H1 (cell line): ENCODE measurements at regions not wholly inside any gene's neighbourhood (a gene's known extent, or its start where the extent isn't known, plus 50 kb on each side); places are given as distances from the start of the nearest gene placed in this dataset.

Source experiments
- CHD7 ChIP-seq: fragments of 300-600 bp; sonication (generic); IDR thresholded peaks from 2 replicates; pipeline ENCODE4 v1.7.1; 2012; ENCODE audit warnings: low read length, moderate library complexity, mild to moderate bottlenecking, inconsistent platforms; ENCODE audit not compliant: insufficient replicate concordance
- CTCF ChIP-seq, 3 experiments: IDR thresholded peaks; 1 replicate in 2 of 3; 2 replicates in 1 of 3; pipeline versions ENCODE4 v1.5.1 to v1.6.1; 2011; ENCODE audit warnings: low read length in 3 of 3, mild to moderate bottlenecking in 3 of 3, inconsistent platforms in 2 of 3, low read depth in 1 of 3, moderate library complexity in 1 of 3; ENCODE audit not compliant: insufficient read depth in 1 of 3; ENCODE audit errors: control extremely low read depth in 1 of 3
- EP300 ChIP-seq, 2 experiments: IDR thresholded peaks; 1 replicate in 1 of 2; 2 replicates in 1 of 2; pipeline ENCODE4 v1.6.1; 2011 to 2012; ENCODE audit warnings: low read depth in 2 of 2, low read length in 2 of 2, mild to moderate bottlenecking in 2 of 2, borderline replicate concordance in 1 of 2, inconsistent platforms in 1 of 2, moderate library complexity in 1 of 2
- GABPA ChIP-seq: IDR thresholded peaks from 2 replicates; pipeline ENCODE4 v1.6.1; 2011; ENCODE audit warnings: mild to moderate bottlenecking, low read length, moderate library complexity, borderline replicate concordance; ENCODE audit not compliant: insufficient read depth
- JUN ChIP-seq: IDR thresholded peaks from 2 replicates; pipeline ENCODE4 v1.6.1; 2011; ENCODE audit warnings: low read depth, mild to moderate bottlenecking, improper control_type of control experiment, low read length
- MAX ChIP-seq: IDR thresholded peaks from 2 replicates; pipeline ENCODE4 v1.6.1; 2012; ENCODE audit warnings: inconsistent platforms
- NRF1 ChIP-seq: IDR thresholded peaks from 2 replicates; pipeline ENCODE4 v1.6.1; 2011; ENCODE audit warnings: mild to moderate bottlenecking, low read depth, low read length, improper control_type of control experiment
- POLR2A ChIP-seq, 2 experiments: IDR thresholded peaks; 1 replicate in 1 of 2; 2 replicates in 1 of 2; pipeline ENCODE4 v1.6.1; 2011; ENCODE audit warnings: low read depth in 2 of 2, low read length in 2 of 2, mild to moderate bottlenecking in 2 of 2; ENCODE audit errors: control extremely low read depth in 1 of 2
- POLR2AphosphoS5 ChIP-seq: IDR thresholded peaks from 2 replicates; pipeline ENCODE4 v1.6.1; 2011; ENCODE audit warnings: low read depth, low read length
- RAD21 ChIP-seq, 2 experiments: IDR thresholded peaks in 1 of 2; conservative IDR thresholded peaks in 1 of 2; 2 replicates each; pipeline ENCODE4 v1.6.1; 2011; ENCODE audit warnings: low read depth in 2 of 2, low read length in 2 of 2, improper control_type of control experiment in 1 of 2, inconsistent platforms in 1 of 2, mild to moderate bottlenecking in 1 of 2, moderate library complexity in 1 of 2
- RXRA ChIP-seq: IDR thresholded peaks from 2 replicates; pipeline ENCODE4 v1.6.1; 2011; ENCODE audit warnings: low read depth, mild to moderate bottlenecking, low read length, moderate library complexity; ENCODE audit not compliant: insufficient read depth
- SUZ12 ChIP-seq: fragments of 200-600 bp; sonication (generic); IDR thresholded peaks from 2 replicates; pipeline ENCODE4 v1.6.1; 2012; ENCODE audit warnings: mild to moderate bottlenecking, inconsistent platforms, low read length, moderate library complexity, mixed read lengths
- TF ChIP-seq, protein P1 (sequence below): IDR thresholded peaks from 2 replicates; pipeline ENCODE4 v1.6.1; 2011; ENCODE audit warnings: low read depth, mild to moderate bottlenecking, low read length; ENCODE audit not compliant: insufficient read depth

GRCh38 chr12:58593557-58594304 is 326.6 kb downstream of the LRIG3 start:
- TF ChIP-seq CTCF (IDR thresholded peaks at IDR 0.05; ENCODE audit: control extremely low read depth in 1 of 3, insufficient read depth in 1 of 3, low read depth in 1 of 3, low read length in 3 of 3): no peak
- TF ChIP-seq NRF1: no peak
- no peak for TF ChIP-seq RAD21 (IDR thresholded peaks at IDR 0.05 in 1 of 2, conservative IDR thresholded peaks at IDR 0.05 in 1 of 2; ENCODE audit: low read depth in 2 of 2, low read length in 2 of 2)
- TF ChIP-seq MAX: no peak
- TF ChIP-seq POLR2AphosphoS5: no peak
- TF ChIP-seq POLR2A (IDR thresholded peaks at IDR 0.05; ENCODE audit: control extremely low read depth in 1 of 2, low read depth in 2 of 2, low read length in 2 of 2): no peak
- TF ChIP-seq GABPA: no peak
- no peak for TF ChIP-seq JUN
- TF ChIP-seq EP300 (IDR thresholded peaks at IDR 0.05; ENCODE audit: borderline replicate concordance in 1 of 2, low read depth in 2 of 2, low read length in 2 of 2): no peak
- no peak for TF ChIP-seq SUZ12
- TF ChIP-seq CHD7: no peak
- TF ChIP-seq, protein P1, sequence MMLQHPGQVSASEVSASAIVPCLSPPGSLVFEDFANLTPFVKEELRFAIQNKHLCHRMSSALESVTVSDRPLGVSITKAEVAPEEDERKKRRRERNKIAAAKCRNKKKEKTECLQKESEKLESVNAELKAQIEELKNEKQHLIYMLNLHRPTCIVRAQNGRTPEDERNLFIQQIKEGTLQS: no peak
- TF ChIP-seq RXRA: no peak
